ENCODE measurements at regions not wholly inside any gene's neighbourhood (a gene's known extent, or its start where the extent isn't known, plus 50 kb on each side); places are given as distances from the start of the nearest gene placed in this dataset.

DNA sequence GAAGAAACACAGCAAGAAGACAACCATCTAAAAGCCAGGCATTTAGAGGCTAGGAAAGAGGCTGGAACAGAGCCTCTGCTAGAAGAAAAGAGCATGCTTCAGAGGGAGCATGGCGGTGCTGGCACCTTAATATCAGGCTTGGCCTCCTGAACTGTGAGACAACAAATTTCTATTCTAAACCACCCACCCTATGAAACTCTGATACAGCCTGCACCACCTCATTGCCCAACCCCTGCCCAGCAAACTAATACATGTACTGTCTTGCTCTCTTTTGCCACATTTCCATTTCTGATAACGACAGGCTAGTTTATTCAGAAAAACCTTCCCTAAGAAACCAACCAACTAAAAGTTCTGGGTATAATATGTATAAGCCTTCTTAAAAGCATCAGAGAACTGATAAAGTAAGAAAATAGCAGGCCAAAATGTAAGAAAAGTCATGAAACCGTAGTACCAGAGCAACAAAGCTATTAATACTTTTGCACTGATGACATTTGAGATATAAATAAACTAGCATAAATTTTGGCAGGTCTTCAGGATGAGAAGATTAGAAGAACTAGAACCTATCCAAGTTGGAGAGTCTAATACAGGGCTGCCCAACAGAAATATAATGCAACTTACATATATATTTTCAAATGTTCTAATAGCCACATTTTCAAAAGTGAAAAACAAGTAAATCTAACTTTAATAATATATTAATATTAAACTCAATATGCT lies 184.7 kb upstream of the HSF2 start:
- TF ChIP-seq CEBPB (IDR thresholded peaks at IDR 0.05) (no peak), YY1 (IDR thresholded peaks at IDR 0.05; ENCODE audit: low read depth) (no peak), RAD21 (IDR thresholded peaks at IDR 0.05; ENCODE audit: low read depth) (no peak), CREB1 (IDR thresholded peaks at IDR 0.05; ENCODE audit: low read depth) (no peak), TAF1 (IDR thresholded peaks at IDR 0.05; ENCODE audit: low read depth) (no peak), EP300 (IDR thresholded peaks at IDR 0.05; ENCODE audit: borderline replicate concordance) (no peak), TEAD4 (IDR thresholded peaks at IDR 0.05) (no peak), NFIC (IDR thresholded peaks at IDR 0.05) (no peak), USF1 (IDR thresholded peaks at IDR 0.05) (no peak)
- TF ChIP-seq, protein P1, sequence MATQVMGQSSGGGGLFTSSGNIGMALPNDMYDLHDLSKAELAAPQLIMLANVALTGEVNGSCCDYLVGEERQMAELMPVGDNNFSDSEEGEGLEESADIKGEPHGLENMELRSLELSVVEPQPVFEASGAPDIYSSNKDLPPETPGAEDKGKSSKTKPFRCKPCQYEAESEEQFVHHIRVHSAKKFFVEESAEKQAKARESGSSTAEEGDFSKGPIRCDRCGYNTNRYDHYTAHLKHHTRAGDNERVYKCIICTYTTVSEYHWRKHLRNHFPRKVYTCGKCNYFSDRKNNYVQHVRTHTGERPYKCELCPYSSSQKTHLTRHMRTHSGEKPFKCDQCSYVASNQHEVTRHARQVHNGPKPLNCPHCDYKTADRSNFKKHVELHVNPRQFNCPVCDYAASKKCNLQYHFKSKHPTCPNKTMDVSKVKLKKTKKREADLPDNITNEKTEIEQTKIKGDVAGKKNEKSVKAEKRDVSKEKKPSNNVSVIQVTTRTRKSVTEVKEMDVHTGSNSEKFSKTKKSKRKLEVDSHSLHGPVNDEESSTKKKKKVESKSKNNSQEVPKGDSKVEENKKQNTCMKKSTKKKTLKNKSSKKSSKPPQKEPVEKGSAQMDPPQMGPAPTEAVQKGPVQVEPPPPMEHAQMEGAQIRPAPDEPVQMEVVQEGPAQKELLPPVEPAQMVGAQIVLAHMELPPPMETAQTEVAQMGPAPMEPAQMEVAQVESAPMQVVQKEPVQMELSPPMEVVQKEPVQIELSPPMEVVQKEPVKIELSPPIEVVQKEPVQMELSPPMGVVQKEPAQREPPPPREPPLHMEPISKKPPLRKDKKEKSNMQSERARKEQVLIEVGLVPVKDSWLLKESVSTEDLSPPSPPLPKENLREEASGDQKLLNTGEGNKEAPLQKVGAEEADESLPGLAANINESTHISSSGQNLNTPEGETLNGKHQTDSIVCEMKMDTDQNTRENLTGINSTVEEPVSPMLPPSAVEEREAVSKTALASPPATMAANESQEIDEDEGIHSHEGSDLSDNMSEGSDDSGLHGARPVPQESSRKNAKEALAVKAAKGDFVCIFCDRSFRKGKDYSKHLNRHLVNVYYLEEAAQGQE (IDR thresholded peaks at IDR 0.05; ENCODE audit: low read depth), result no peak

GRCh38 chr6:122220254-122220653 lies 179.2 kb upstream of the HSF2 start:
- TF ChIP-seq CEBPB (IDR thresholded peaks at IDR 0.05) (no peak), TAF1 (IDR thresholded peaks at IDR 0.05; ENCODE audit: low read depth) (no peak), EP300 (IDR thresholded peaks at IDR 0.05; ENCODE audit: borderline replicate concordance) (no peak), ZBTB7A (IDR thresholded peaks at IDR 0.05; ENCODE audit: low read depth) (no peak)

DNA sequence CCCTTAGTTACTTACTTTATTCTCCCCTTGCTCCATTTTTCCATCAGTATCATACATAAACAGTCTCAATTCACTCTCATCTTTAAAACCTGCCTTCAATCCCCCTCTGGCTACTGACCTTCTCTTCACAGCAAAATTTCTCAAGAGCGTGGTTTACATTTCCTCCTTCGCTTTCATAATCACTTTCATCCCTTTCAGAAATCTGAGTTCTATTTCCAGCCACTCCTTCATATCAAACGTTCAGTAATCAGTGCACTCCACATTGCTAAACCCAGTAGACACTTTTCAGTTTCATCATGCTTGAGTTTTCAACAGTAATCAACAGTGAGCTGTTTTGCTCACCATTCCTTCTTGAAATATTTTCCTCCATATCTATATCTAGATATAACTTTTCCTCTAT lies 176.7 kb upstream of the HSF2 start:
- no peak for TF ChIP-seq RAD21 (IDR thresholded peaks at IDR 0.05; ENCODE audit: low read depth)
- no peak for TF ChIP-seq YY1 (IDR thresholded peaks at IDR 0.05; ENCODE audit: low read depth)

GRCh38 chr6:122223251-122223650 lies 176.2 kb upstream of the HSF2 start:
- TF ChIP-seq YY1 (IDR thresholded peaks at IDR 0.05; ENCODE audit: low read depth) (no peak), ZBTB7A (IDR thresholded peaks at IDR 0.05; ENCODE audit: low read depth) (no peak), RAD21 (IDR thresholded peaks at IDR 0.05; ENCODE audit: low read depth) (no peak), CREB1 (IDR thresholded peaks at IDR 0.05; ENCODE audit: low read depth) (no peak), FOXM1 (IDR thresholded peaks at IDR 0.05; ENCODE audit: borderline replicate concordance, low read depth) (no peak), EGR1 (IDR thresholded peaks at IDR 0.05) (no peak), USF1 (IDR thresholded peaks at IDR 0.05) (no peak), TCF12 (IDR thresholded peaks at IDR 0.05; ENCODE audit: low read depth) (no peak), TEAD4 (IDR thresholded peaks at IDR 0.05) (no peak), NFIC (IDR thresholded peaks at IDR 0.05) (no peak), CEBPB (IDR thresholded peaks at IDR 0.05) (no peak), TAF1 (IDR thresholded peaks at IDR 0.05; ENCODE audit: low read depth) (no peak), EP300 (IDR thresholded peaks at IDR 0.05; ENCODE audit: borderline replicate concordance) (no peak), MAX (IDR thresholded peaks at IDR 0.05) (no peak)
- TF ChIP-seq, protein P1 (IDR thresholded peaks at IDR 0.05; ENCODE audit: low read depth), result no peak

GRCh38 chr6:122238861-122239260 lies 160.6 kb upstream of the HSF2 start:
- no peak for TF ChIP-seq FOXM1 (IDR thresholded peaks at IDR 0.05; ENCODE audit: borderline replicate concordance, low read depth)
- TF ChIP-seq ZBTB7A (IDR thresholded peaks at IDR 0.05; ENCODE audit: low read depth), result no peak
- no peak for TF ChIP-seq TCF12 (IDR thresholded peaks at IDR 0.05; ENCODE audit: low read depth)
- TF ChIP-seq TEAD4 (IDR thresholded peaks at IDR 0.05), result no peak
- no peak for TF ChIP-seq EGR1 (IDR thresholded peaks at IDR 0.05)
- TF ChIP-seq, protein P1 (IDR thresholded peaks at IDR 0.05; ENCODE audit: low read depth), result no peak
- TF ChIP-seq NFIC (IDR thresholded peaks at IDR 0.05), result no peak
- no peak for TF ChIP-seq EP300 (IDR thresholded peaks at IDR 0.05; ENCODE audit: borderline replicate concordance)
- no peak for TF ChIP-seq MAX (IDR thresholded peaks at IDR 0.05)
- TF ChIP-seq USF1 (IDR thresholded peaks at IDR 0.05), result no peak
- TF ChIP-seq TAF1 (IDR thresholded peaks at IDR 0.05; ENCODE audit: low read depth), result no peak

All from Ishikawa (cell line).